ENCODE measurements at regions not wholly inside any gene's neighbourhood (a gene's known extent, or its start where the extent isn't known, plus 50 kb on each side); places are given as distances from the start of the nearest gene placed in this dataset.

GRCh38 chr19:33954686-33955085 is 158.0 kb downstream of the KCTD15 start:
- TF ChIP-seq EP300 (IDR thresholded peaks at IDR 0.05; ENCODE audit: borderline replicate concordance in 1 of 2, low read depth in 1 of 2, low read length in 1 of 2): no peak
- no peak for TF ChIP-seq CTCF (IDR thresholded peaks at IDR 0.05)

All from SK-N-SH (cell line).